K562 (cell line): ENCODE measurements at regions not wholly inside any gene's neighbourhood (a gene's known extent, or its start where the extent isn't known, plus 50 kb on each side); places are given as distances from the start of the nearest gene placed in this dataset.
"Not testable (repeated sequence)": the region's sequence is repeated elsewhere in the genome, so short reads cannot be mapped to it uniquely, and the experiment has no call there.

Experiments used
- ATAC-seq: fragments of 200-7000 bp; cut with Tn5 transposase; 3 replicates; pipeline ENCODE4 v1.9.1; 2020; ENCODE audit warnings: moderate library complexity
- BruUV-seq: library from RNA; stranded (reverse); fragments of 400-500 nt; replicated peaks from 2 replicates; lab custom pipeline; 2021; lab: Mats Ljungman, UMichigan
- CTCF ChIA-PET: fragments of 300-600 bp; formaldehyde crosslinking; extraction: SDS; loops from one replicate; lab custom pipeline; 2021; ENCODE audit warnings: low intra/inter-chr PET ratio; lab: Yijun Ruan, JAX
- POLR2A ChIA-PET: fragments of 300-600, 350-650 bp; sonication (Branson Sonifier 250); formaldehyde crosslinking; extraction: SDS; loops from one replicate; lab custom pipeline; 2021; ENCODE audit warnings: antibody characterized with exemption, inconsistent platforms; lab: Yijun Ruan, JAX
- DNase-seq, 4 experiments: peaks; one replicate each; pipeline versions ENCODE4 v3.0.0 to v3.0.0-alpha.2; 2011 to 2018; ENCODE audit warnings: low spot score in 3 of 4, mixed read lengths in 3 of 4; ENCODE audit errors: extremely low read depth in 1 of 4
- FAIRE-seq: peaks from 2 replicates; lab custom pipeline; 2011; peaks lifted over from hg19 to GRCh38; lab: Jason Lieb, UNC
- H2AFZ ChIP-seq: 2 replicates; pipeline ENCODE4 v1.6.0; 2011; ENCODE audit warnings: low read depth, low read length, control low read depth, inconsistent platforms
- H3K27ac ChIP-seq: fragments of 200-600 bp; 3 replicates; pipeline ENCODE4 v1.8.0; 2011; ENCODE audit warnings: low read depth, mild to moderate bottlenecking, control low read depth, inconsistent platforms, low read length, moderate library complexity, mixed read lengths; ENCODE audit errors: extremely low read depth
- H3K27me3 ChIP-seq, 2 experiments: fragments of 300-600 bp in 1 of 2; 2 replicates in 1 of 2; 3 replicates in 1 of 2; pipeline versions ENCODE4 v1.6.0 to v1.8.0; 2011; ENCODE audit warnings: inconsistent platforms in 2 of 2, low read length in 2 of 2, mild to moderate bottlenecking in 1 of 2, mixed read lengths in 1 of 2, moderate library complexity in 1 of 2; ENCODE audit not compliant: control insufficient read depth in 2 of 2, insufficient read depth in 2 of 2
- H3K36me3 ChIP-seq: fragments of 300-600 bp; 3 replicates; pipeline ENCODE4 v1.8.0; 2011; ENCODE audit warnings: mild to moderate bottlenecking, low read length, inconsistent platforms; ENCODE audit not compliant: control insufficient read depth, insufficient read depth
- H3K4me1 ChIP-seq, 2 experiments: fragments of 200-600 bp in 1 of 2; replicated peaks in 1 of 2; 2 replicates in 1 of 2; 3 replicates in 1 of 2; pipeline versions ENCODE4 v1.5.1 to v1.8.0; 2011; ENCODE audit warnings: inconsistent platforms in 2 of 2, low read length in 2 of 2, mild to moderate bottlenecking in 1 of 2, mixed read lengths in 1 of 2, moderate library complexity in 1 of 2; ENCODE audit not compliant: control insufficient read depth in 2 of 2, insufficient read depth in 2 of 2
- H3K4me2 ChIP-seq: 2 replicates; pipeline ENCODE4 v1.6.1; 2011; ENCODE audit warnings: low read length, control low read depth, inconsistent platforms, mixed read lengths; ENCODE audit not compliant: insufficient read depth
- H3K4me3 ChIP-seq: fragments of 200-600 bp; sonication (generic), shearing (Covaris generic); 2 replicates; pipeline ENCODE4 v1.5.1; 2016; ENCODE audit warnings: control low read depth, inconsistent platforms
- H3K79me2 ChIP-seq: fragments of 200-600 bp; 3 replicates; pipeline ENCODE4 v1.8.0; 2011; ENCODE audit warnings: low read length, inconsistent platforms; ENCODE audit not compliant: control insufficient read depth, insufficient read depth
- H3K9ac ChIP-seq, 2 experiments: 2 replicates each; pipeline versions ENCODE4 v1.6.0 to v1.6.1; 2011; ENCODE audit warnings: low read depth in 2 of 2, low read length in 2 of 2, control low read depth in 1 of 2, inconsistent platforms in 1 of 2, mild to moderate bottlenecking in 1 of 2, mixed read lengths in 1 of 2; ENCODE audit not compliant: insufficient read depth in 1 of 2
- H3K9me1 ChIP-seq: one replicate; pipeline ENCODE4 v1.6.0; 2011; ENCODE audit warnings: inconsistent platforms, mild to moderate bottlenecking, low read length, moderate library complexity; ENCODE audit not compliant: control insufficient read depth, insufficient read depth
- H3K9me3 ChIP-seq: replicated peaks from 2 replicates; pipeline ENCODE4 v1.5.1; 2011; ENCODE audit warnings: low read depth, low read length, inconsistent platforms; ENCODE audit not compliant: control insufficient read depth, insufficient read depth
- H4K20me1 ChIP-seq: replicated peaks from 2 replicates; pipeline ENCODE4 v1.6.1; 2011; ENCODE audit warnings: low read length, inconsistent platforms, mixed read lengths; ENCODE audit not compliant: control insufficient read depth, insufficient read depth
- HINFP ChIP-seq: fragments of 450-650 bp; conservative IDR thresholded peaks from 2 replicates; pipeline ENCODE4 v1.6.1; 2016; ENCODE audit warnings: missing genetic modification characterization, low read depth, mild to moderate bottlenecking, control low read depth, missing compliant biosample characterization
- NFE2L1 ChIP-seq: fragments of 450-650 bp; IDR thresholded peaks from 2 replicates; pipeline ENCODE4 v1.6.1; 2016; ENCODE audit warnings: missing genetic modification characterization, low read depth, mild to moderate bottlenecking, missing compliant biosample characterization, moderate library complexity, borderline replicate concordance
- NR1H2 ChIP-seq: sonication (generic); formaldehyde crosslinking; IDR thresholded peaks from 2 replicates; pipeline ENCODE4 v1.4.0; 2020; ENCODE audit warnings: mild to moderate bottlenecking, missing genetic modification reagents
- ZNF77 ChIP-seq: fragments of 250-450 bp; sonication (Bioruptor Pico); IDR thresholded peaks from 2 replicates; pipeline ENCODE4 v1.5.0; 2020
- WGBS: fragments of 100-300 bp; shearing (Covaris generic); methylation state at CpG from one replicate; pipeline ENCODE4 v1.1.6; 2016; ENCODE audit warnings: low coverage, mixed read lengths; ENCODE audit not compliant: insufficient coverage; ENCODE audit errors: missing lambda C conversion rate; 5-methylcytosine and 5-hydroxymethylcytosine counted together
- in situ Hi-C: fragments of 300-500 bp; cut with MboI; formaldehyde crosslinking; loops from 4 replicates; pipeline ENCODE4 v1.15.0; 2018; ENCODE audit warnings: inconsistent platforms, mixed read lengths
- intact Hi-C: fragments of 100-400 bp; cut with micrococcal nuclease; formaldehyde crosslinking; loops from 2 replicates; pipeline ENCODE4 v1.14.2; 2022

- DNase-seq (no peak), ATAC-seq (no peak), FAIRE-seq (no peak)
- no peaks in the 10 kb centered on the region for H3K9me1 ChIP-seq
- no peak overlapping the region for H2AFZ ChIP-seq
- H3K27ac ChIP-seq = no peak overlapping the region
- H3K79me2 ChIP-seq = no peaks in the 10 kb centered on the region
- in situ Hi-C loops = no loop called here
- no TSS peak for BruUV-seq
- ChIA-PET POLR2A (no interaction called here), CTCF (no interaction called here)
- no peak overlapping the region for H3K4me3 ChIP-seq
- no peak overlapping the region for H3K9ac ChIP-seq
- H4K20me1 ChIP-seq = no peaks in the 10 kb centered on the region
- H3K4me2 ChIP-seq = no peak overlapping the region
- no peaks in the 10 kb centered on the region for H3K9me3 ChIP-seq
- H3K27me3 ChIP-seq = no peaks in the 10 kb centered on the region
- WGBS = 0% methylated on average over 5 of the region's 11 CpGs
- intact Hi-C loops = no loop called here
- H3K36me3 ChIP-seq = no peaks in the 10 kb centered on the region
- TF ChIP-seq ZNF77 (CRISPR knock-in tag) = no peak
- TF ChIP-seq NR1H2 (CRISPR knock-in tag) = no peak
- TF ChIP-seq NFE2L1 (tag) = no peak
- H3K4me1 ChIP-seq = no peaks in the 10 kb centered on the region
Observed at GRCh38 chrX:1700757-1701156, 85.9 kb downstream of the ASMT start.

GRCh38 chrX:1701396-1701901 lies 86.6 kb downstream of the ASMT start:
- FAIRE-seq, H2AFZ ChIP-seq, H3K4me2 ChIP-seq, DNase-seq, H3K27ac ChIP-seq, H3K9me3 ChIP-seq, H3K4me3 ChIP-seq, H3K4me1 ChIP-seq, CTCF ChIA-PET, H3K27me3 ChIP-seq, in situ Hi-C loops, ATAC-seq: not testable (repeated sequence)
- TF ChIP-seq HINFP (tag) = 0 out of 2 replicates have a peak, but pooled peaks have one; percentile 43
- TF ChIP-seq, all 486 proteins: peak for 1; not testable (repeated sequence) for 485
- BruUV-seq, H4K20me1 ChIP-seq, H3K36me3 ChIP-seq, H3K9me1 ChIP-seq, H3K9ac ChIP-seq, POLR2A ChIA-PET, H3K79me2 ChIP-seq, intact Hi-C loops: not testable (repeated sequence)
- WGBS = 25% methylated on average over 9 of the region's 15 CpGs

- H3K36me3 ChIP-seq, H3K4me3 ChIP-seq, DNase-seq, H3K9ac ChIP-seq, H2AFZ ChIP-seq, H3K9me1 ChIP-seq, H3K27me3 ChIP-seq, intact Hi-C loops, ATAC-seq, BruUV-seq, H3K4me2 ChIP-seq, H3K9me3 ChIP-seq, H4K20me1 ChIP-seq, POLR2A ChIA-PET, H3K4me1 ChIP-seq, FAIRE-seq, H3K79me2 ChIP-seq, H3K27ac ChIP-seq, in situ Hi-C loops, CTCF ChIA-PET: not testable (repeated sequence)
- no CpG with 5 or more reads among the region's 12 CpGs for WGBS
Observed at GRCh38 chrX:1702142-1702541, 87.3 kb downstream of the ASMT start.
